Effector memory CD8-positive, alpha-beta T cell (primary cell): ENCODE measurements at regions not wholly inside any gene's neighbourhood (a gene's known extent, or its start where the extent isn't known, plus 50 kb on each side); places are given as distances from the start of the nearest gene placed in this dataset.
"Not testable (repeated sequence)": the region's sequence is repeated elsewhere in the genome, so short reads cannot be mapped to it uniquely, and the experiment has no call there.

Experiments
- ATAC-seq: fragments of 150-1000 bp; cut with Tn5 transposase; replicated peaks from 2 replicates; pipeline ENCODE4 v1.10.0; 2021; ENCODE audit warnings: mild to moderate bottlenecking, moderate library complexity
- DNase-seq, 3 experiments: peaks; one replicate each; pipeline ENCODE4 v3.0.0; 2021
- H3K27ac Mint-ChIP-seq, 2 donors: one replicate each; pipeline ENCODE4 v1.8.0; 2022; ENCODE audit warnings: mild to moderate bottlenecking in 2 of 2, mixed read lengths in 2 of 2, moderate library complexity in 2 of 2
- H3K27me3 Mint-ChIP-seq, 2 donors: one replicate each; pipeline ENCODE4 v1.8.0; 2022; ENCODE audit warnings: mixed read lengths in 2 of 2
- H3K36me3 Mint-ChIP-seq: one replicate; pipeline ENCODE4 v1.8.0; 2022; ENCODE audit warnings: mild to moderate bottlenecking, moderate library complexity, mixed read lengths; ENCODE audit not compliant: insufficient read depth
- H3K4me1 Mint-ChIP-seq, 2 donors: one replicate each; pipeline ENCODE4 v1.8.0; 2022; ENCODE audit warnings: low read depth in 2 of 2, mixed read lengths in 2 of 2
- H3K4me3 Mint-ChIP-seq, 2 donors: one replicate each; pipeline ENCODE4 v1.8.0; 2022; ENCODE audit warnings: mild to moderate bottlenecking in 2 of 2, mixed read lengths in 2 of 2, moderate library complexity in 2 of 2
- H3K9me3 Mint-ChIP-seq, 2 donors: one replicate each; pipeline ENCODE4 v1.8.0; 2022; ENCODE audit warnings: mixed read lengths in 2 of 2

- Mint-ChIP-seq H3K9me3 (peaks cover 11 to 20% of the 10 kb centered on the region in 2 donors), H3K27me3 (no peaks in the 10 kb centered on the region), H3K4me3 (no peak overlapping the region), H3K36me3 (no peaks in the 10 kb centered on the region), H3K27ac (no peak overlapping the region), H3K4me1 (no peaks in the 10 kb centered on the region)
- no peak for ATAC-seq
- no peak for DNase-seq
Observed at GRCh38 chr4:111391829-111392228, 753.4 kb upstream of the FAM241A start.

- H3K9me3 Mint-ChIP-seq, result peaks cover 11 to 27% of the 10 kb centered on the region in 2 donors
- H3K4me1 Mint-ChIP-seq, result no peaks in the 10 kb centered on the region
- no peak overlapping the region for H3K4me3 Mint-ChIP-seq
- H3K27me3 Mint-ChIP-seq, result no peaks in the 10 kb centered on the region
- DNase-seq (no peak), ATAC-seq (no peak)
- no peak overlapping the region for H3K27ac Mint-ChIP-seq
- no peaks in the 10 kb centered on the region for H3K36me3 Mint-ChIP-seq
Observed at GRCh38 chr4:111393781-111394180, 751.5 kb upstream of the FAM241A start.

- no peak for DNase-seq
- Mint-ChIP-seq H3K4me1 (no peaks in the 10 kb centered on the region), H3K4me3 (no peak overlapping the region), H3K27me3 (no peaks in the 10 kb centered on the region), H3K27ac (no peak overlapping the region), H3K9me3 (peaks cover 4 to 8% of the 10 kb centered on the region in 2 donors), H3K36me3 (no peaks in the 10 kb centered on the region)
- no peak for ATAC-seq
Observed at GRCh38 chr4:111398906-111399330, 746.3 kb upstream of the FAM241A start.

- Mint-ChIP-seq H3K27ac (no peak overlapping the region), H3K4me3 (no peak overlapping the region), H3K4me1 (no peaks in the 10 kb centered on the region), H3K27me3 (no peaks in the 10 kb centered on the region), H3K9me3 (peaks cover 4 to 8% of the 10 kb centered on the region in 2 donors), H3K36me3 (no peaks in the 10 kb centered on the region)
- ATAC-seq (no peak), DNase-seq (no peak)
Observed at GRCh38 chr4:111399623-111400022, 745.6 kb upstream of the FAM241A start.

GRCh38 chr4:111400741-111401140 lies 744.5 kb upstream of the FAM241A start:
- Mint-ChIP-seq H3K27ac (no peak overlapping the region), H3K4me3 (no peak overlapping the region), H3K9me3 (peaks cover 4 to 8% of the 10 kb centered on the region in 2 donors), H3K27me3 (no peaks in the 10 kb centered on the region), H3K36me3 (no peaks in the 10 kb centered on the region), H3K4me1 (no peaks in the 10 kb centered on the region)
- DNase-seq (no peak), ATAC-seq (no peak)

GRCh38 chr4:111404673-111405072 lies 740.6 kb upstream of the FAM241A start:
- Mint-ChIP-seq H3K4me3 (no peak overlapping the region), H3K27me3 (no peaks in the 10 kb centered on the region), H3K9me3 (peaks cover 0 to 2% of the 10 kb centered on the region in 2 donors), H3K36me3 (no peaks in the 10 kb centered on the region), H3K27ac (no peak overlapping the region), H3K4me1 (no peaks in the 10 kb centered on the region)
- DNase-seq (no peak), ATAC-seq (no peak)

- no peaks in the 10 kb centered on the region for H3K36me3 Mint-ChIP-seq
- ATAC-seq, result no peak
- no peak overlapping the region for H3K4me3 Mint-ChIP-seq
- no peak overlapping the region for H3K27ac Mint-ChIP-seq
- no peak for DNase-seq
- H3K27me3 Mint-ChIP-seq, result no peaks in the 10 kb centered on the region
- no peaks in the 10 kb centered on the region for H3K4me1 Mint-ChIP-seq
- H3K9me3 Mint-ChIP-seq, result peaks cover 1 to 2% of the 10 kb centered on the region in 2 donors
Observed at GRCh38 chr4:111405989-111406388, 739.3 kb upstream of the FAM241A start.

GRCh38 chr4:111410571-111410970 lies 734.7 kb upstream of the FAM241A start:
- DNase-seq (no peak), ATAC-seq (no peak)
- Mint-ChIP-seq H3K27me3 (no peaks in the 10 kb centered on the region), H3K27ac (no peak overlapping the region), H3K4me1 (no peaks in the 10 kb centered on the region), H3K36me3 (no peaks in the 10 kb centered on the region), H3K4me3 (no peak overlapping the region), H3K9me3 (peaks cover 15 to 25% of the 10 kb centered on the region in 2 donors)

- Mint-ChIP-seq H3K9me3 (peaks cover 10 to 14% of the 10 kb centered on the region in 2 donors), H3K27ac (no peak overlapping the region), H3K27me3 (no peaks in the 10 kb centered on the region), H3K4me3 (no peak overlapping the region), H3K36me3 (no peaks in the 10 kb centered on the region), H3K4me1 (no peaks in the 10 kb centered on the region)
- ATAC-seq (no peak), DNase-seq (no peak)
Observed at GRCh38 chr4:111417521-111417920, 727.7 kb upstream of the FAM241A start.

GRCh38 chr4:111433441-111433840 lies 711.8 kb upstream of the FAM241A start:
- Mint-ChIP-seq H3K9me3 (peaks cover 3 to 11% of the 10 kb centered on the region in 2 donors), H3K27ac (no peak overlapping the region), H3K36me3 (no peaks in the 10 kb centered on the region), H3K27me3 (no peaks in the 10 kb centered on the region), H3K4me1 (no peaks in the 10 kb centered on the region), H3K4me3 (no peak overlapping the region)
- DNase-seq (no peak), ATAC-seq (no peak)

GRCh38 chr4:111434586-111434985 lies 710.7 kb upstream of the FAM241A start:
- no peaks in the 10 kb centered on the region for H3K36me3 Mint-ChIP-seq
- no peaks in the 10 kb centered on the region for H3K27me3 Mint-ChIP-seq
- DNase-seq (no peak), ATAC-seq (no peak)
- H3K4me1 Mint-ChIP-seq, result no peaks in the 10 kb centered on the region
- H3K27ac Mint-ChIP-seq, result no peak overlapping the region
- H3K9me3 Mint-ChIP-seq, result peaks cover 5 to 11% of the 10 kb centered on the region in 2 donors
- no peak overlapping the region for H3K4me3 Mint-ChIP-seq

- Mint-ChIP-seq H3K36me3 (no peaks in the 10 kb centered on the region), H3K9me3 (peaks cover 8 to 15% of the 10 kb centered on the region in 2 donors), H3K27me3 (no peaks in the 10 kb centered on the region), H3K27ac (no peak overlapping the region), H3K4me1 (no peaks in the 10 kb centered on the region), H3K4me3 (no peak overlapping the region)
- DNase-seq, result no peak
- no peak for ATAC-seq
Observed at GRCh38 chr4:111435986-111436744, 709.1 kb upstream of the FAM241A start.

- no peaks in the 10 kb centered on the region for H3K27me3 Mint-ChIP-seq
- DNase-seq (no peak), ATAC-seq (no peak)
- peaks cover 7 to 10% of the 10 kb centered on the region in 2 donors for H3K9me3 Mint-ChIP-seq
- H3K4me1 Mint-ChIP-seq, result no peaks in the 10 kb centered on the region
- no peak overlapping the region for H3K4me3 Mint-ChIP-seq
- no peak overlapping the region for H3K27ac Mint-ChIP-seq
- no peaks in the 10 kb centered on the region for H3K36me3 Mint-ChIP-seq
Observed at GRCh38 chr4:111441687-111442086, 703.6 kb upstream of the FAM241A start.

GRCh38 chr4:111444836-111445235 lies 700.4 kb upstream of the FAM241A start:
- H3K27ac Mint-ChIP-seq, H3K27me3 Mint-ChIP-seq, ATAC-seq, DNase-seq, H3K4me3 Mint-ChIP-seq, H3K36me3 Mint-ChIP-seq, H3K4me1 Mint-ChIP-seq, H3K9me3 Mint-ChIP-seq: not testable (repeated sequence)
